ENCODE measurements at regions not wholly inside any gene's neighbourhood (a gene's known extent, or its start where the extent isn't known, plus 50 kb on each side); places are given as distances from the start of the nearest gene placed in this dataset.

- Histone ChIP-seq H3K4me1 (ENCODE audit: control insufficient read depth, insufficient read depth, low read length) (no peaks in the 10 kb centered on the region), H3K9ac (ENCODE audit: control insufficient read depth, insufficient read depth, low read length) (no peak overlapping the region), H3K27ac (ENCODE audit: control insufficient read depth, insufficient read depth) (no peak overlapping the region), H3K4me3 (no peak overlapping the region), H2AFZ (ENCODE audit: control insufficient read depth, low read depth, low read length) (no peak overlapping the region), H3K4me2 (ENCODE audit: control insufficient read depth, insufficient read depth) (no peak overlapping the region), H3K79me2 (ENCODE audit: control insufficient read depth, insufficient read depth, low read length) (no peaks in the 10 kb centered on the region), H3K36me3 (ENCODE audit: control insufficient read depth in 2 of 2, insufficient read depth in 2 of 2, low read length in 1 of 2) (no peaks in the 10 kb centered on the region), H4K20me1 (ENCODE audit: control insufficient read depth, insufficient read depth) (no peaks in the 10 kb centered on the region), H3K27me3 (replicated peaks in 1 of 2; ENCODE audit: control insufficient read depth in 2 of 2, insufficient read depth in 2 of 2, low read length in 1 of 2) (no peaks in the 10 kb centered on the region), H3K9me3 (replicated peaks; ENCODE audit: control insufficient read depth, insufficient read depth, low read length) (no peaks in the 10 kb centered on the region)
- TF ChIP-seq POLR2AphosphoS2 (IDR thresholded peaks at IDR 0.05; ENCODE audit: low read depth, low read length) (no peak), MTA2 (IDR thresholded peaks at IDR 0.05; ENCODE audit: low read depth) (no peak), ZNF274 (IDR thresholded peaks at IDR 0.05; ENCODE audit: insufficient read depth, insufficient read length) (no peak), HDAC2 (IDR thresholded peaks at IDR 0.05) (no peak), PBX3 (IDR thresholded peaks at IDR 0.05; ENCODE audit: insufficient replicate concordance, low read depth, low read length) (no peak), PAX8 (IDR thresholded peaks at IDR 0.05) (no peak), DPF2 (IDR thresholded peaks at IDR 0.05) (no peak), NKRF (conservative IDR thresholded peaks at IDR 0.05) (no peak), NRF1 (conservative IDR thresholded peaks at IDR 0.05; ENCODE audit: low read depth, low read length) (no peak), MYC (IDR thresholded peaks at IDR 0.05; ENCODE audit: insufficient read depth, insufficient read length, insufficient replicate concordance, low read length, severe bottlenecking) (no peak), ELK1 (IDR thresholded peaks at IDR 0.05; ENCODE audit: low read depth, low read length) (no peak), TCF3 (IDR thresholded peaks at IDR 0.05; ENCODE audit: borderline replicate concordance, insufficient read depth, low read depth, low read length) (no peak), RELA (IDR thresholded peaks at IDR 0.05; ENCODE audit: borderline replicate concordance, partially characterized antibody) (no peak), NBN (IDR thresholded peaks at IDR 0.05) (no peak)
- in situ Hi-C loops (cut with MboI), result no loop called here
- intact Hi-C loops (cut with micrococcal nuclease; ENCODE audit: unreplicated experiment), result no loop called here
- no TSS peak for BruUV-seq (replicated peaks)
- FAIRE-seq, result no peak
- POLR2A ChIA-PET, result no interaction called here
- no peak for ATAC-seq
- CTCF ChIA-PET, result no interaction called here
- RAD21 ChIA-PET (ENCODE audit: unreplicated experiment), result no interaction called here
- SMC1A ChIA-PET (ENCODE audit: uncharacterized antibody, unreplicated experiment), result no interaction called here
- DNase-seq (ENCODE audit: low read depth, low spot score), result no peak
Measured at GRCh38 chr3:66933233-66933632, 64.9 kb upstream of the KBTBD8 start.

All from GM12878 (cell line).